Cardiac muscle cell (in vitro differentiated cells and primary cell): ENCODE measurements at regions not wholly inside any gene's neighbourhood (a gene's known extent, or its start where the extent isn't known, plus 50 kb on each side); places are given as distances from the start of the nearest gene placed in this dataset.

Source experiments
- DNase-seq, 2 donors: peaks; one replicate each; pipeline versions ENCODE4 v3.0.0 to v3.0.0-alpha.2; 2010 to 2017; ENCODE audit warnings: low read depth in 1 of 2, low spot score in 1 of 2
- H3K27ac ChIP-seq: fragments of 200-600 bp; sonication (generic); 2 replicates; pipeline ENCODE4 v1.5.1; 2016
- H3K27me3 ChIP-seq: fragments of 200-600 bp; sonication (generic); 2 replicates; pipeline ENCODE4 v1.6.0; 2016; ENCODE audit warnings: control low read depth
- H3K36me3 ChIP-seq: fragments of 200-600 bp; sonication (generic); 2 replicates; pipeline ENCODE4 v1.5.1; 2016; ENCODE audit warnings: control low read depth
- H3K4me1 ChIP-seq: fragments of 200-600 bp; sonication (generic); 2 replicates; pipeline ENCODE4 v1.8.1; 2017; ENCODE audit warnings: low read depth, mild to moderate bottlenecking, mixed run types
- H3K4me3 ChIP-seq: fragments of 200-600 bp; sonication (generic); 2 replicates; pipeline ENCODE4 v1.5.1; 2016; ENCODE audit warnings: mild to moderate bottlenecking
- H3K9me3 ChIP-seq: fragments of 200-600 bp; sonication (generic); 2 replicates; pipeline ENCODE4 v1.5.1; 2017; ENCODE audit warnings: low read depth, mild to moderate bottlenecking, control low read depth
- CTCF ChIP-seq: IDR thresholded peaks from 2 replicates; pipeline ENCODE4 v1.5.1; 2012; ENCODE audit warnings: low read depth, mild to moderate bottlenecking, low read length

GRCh38 chr17:77779711-77780539 lies 178.6 kb upstream of the TNRC6C start:
- peaks cover 32% of the 10 kb centered on the region for H3K27me3 ChIP-seq
- no peak overlapping the region for H3K27ac ChIP-seq
- H3K4me1 ChIP-seq: peaks cover 5% of the 10 kb centered on the region
- peak; percentile 26 to 38 for DNase-seq
- H3K4me3 ChIP-seq: no peak overlapping the region
- H3K36me3 ChIP-seq: no peaks in the 10 kb centered on the region
- H3K9me3 ChIP-seq: no peaks in the 10 kb centered on the region
- no peak for TF ChIP-seq CTCF

GRCh38 chr17:77781536-77781935 lies 177.0 kb upstream of the TNRC6C start:
- TF ChIP-seq CTCF: no peak
- no peaks in the 10 kb centered on the region for H3K36me3 ChIP-seq
- H3K9me3 ChIP-seq: no peaks in the 10 kb centered on the region
- peaks cover 48% of the 10 kb centered on the region for H3K27me3 ChIP-seq
- H3K4me3 ChIP-seq: no peak overlapping the region
- DNase-seq: no peak
- no peak overlapping the region for H3K27ac ChIP-seq
- peaks cover 5% of the 10 kb centered on the region for H3K4me1 ChIP-seq

GRCh38 chr17:77782201-77782600 lies 176.3 kb upstream of the TNRC6C start:
- Histone ChIP-seq H3K4me3 (no peak overlapping the region), H3K27ac (no peak overlapping the region), H3K36me3 (no peaks in the 10 kb centered on the region), H3K27me3 (peaks cover 54% of the 10 kb centered on the region), H3K4me1 (peaks cover 5% of the 10 kb centered on the region), H3K9me3 (no peaks in the 10 kb centered on the region)
- no peak for DNase-seq
- TF ChIP-seq CTCF: no peak

GRCh38 chr17:77782611-77783010 lies 175.9 kb upstream of the TNRC6C start:
- DNase-seq: no peak
- no peaks in the 10 kb centered on the region for H3K36me3 ChIP-seq
- peaks cover 58% of the 10 kb centered on the region for H3K27me3 ChIP-seq
- TF ChIP-seq CTCF: no peak
- no peaks in the 10 kb centered on the region for H3K9me3 ChIP-seq
- H3K27ac ChIP-seq: no peak overlapping the region
- no peak overlapping the region for H3K4me3 ChIP-seq
- H3K4me1 ChIP-seq: peaks cover 5% of the 10 kb centered on the region

GRCh38 chr17:77783991-77784820 lies 174.3 kb upstream of the TNRC6C start:
- DNase-seq: no peak
- TF ChIP-seq CTCF: no peak
- Histone ChIP-seq H3K4me1 (peaks cover 5% of the 10 kb centered on the region), H3K27ac (no peak overlapping the region), H3K9me3 (no peaks in the 10 kb centered on the region), H3K4me3 (no peak overlapping the region), H3K27me3 (peaks cover 74% of the 10 kb centered on the region), H3K36me3 (no peaks in the 10 kb centered on the region)
